ENCODE measurements at regions not wholly inside any gene's neighbourhood (a gene's known extent, or its start where the extent isn't known, plus 50 kb on each side); places are given as distances from the start of the nearest gene placed in this dataset.

DNA sequence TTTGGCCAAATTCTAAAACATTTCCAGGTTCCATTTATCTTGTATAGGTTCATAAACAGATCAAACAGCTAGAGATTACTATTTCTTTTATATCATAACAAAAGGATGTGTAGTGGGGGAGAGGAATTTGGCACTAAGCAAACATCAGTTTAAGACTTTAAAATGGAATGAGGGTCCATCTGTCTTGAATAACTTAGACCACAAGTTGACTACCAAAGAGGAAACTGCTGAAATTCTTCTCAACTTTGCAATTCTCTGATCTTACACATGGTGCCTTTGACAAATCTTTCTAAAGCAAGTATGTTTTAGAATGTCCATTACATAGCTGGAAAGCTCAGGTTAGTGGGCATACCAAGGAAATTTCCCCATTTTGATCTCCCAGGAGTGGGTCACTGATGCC lies 140.5 kb upstream of the ADAMTS9 start:
- no peak for DNase-seq

DNA sequence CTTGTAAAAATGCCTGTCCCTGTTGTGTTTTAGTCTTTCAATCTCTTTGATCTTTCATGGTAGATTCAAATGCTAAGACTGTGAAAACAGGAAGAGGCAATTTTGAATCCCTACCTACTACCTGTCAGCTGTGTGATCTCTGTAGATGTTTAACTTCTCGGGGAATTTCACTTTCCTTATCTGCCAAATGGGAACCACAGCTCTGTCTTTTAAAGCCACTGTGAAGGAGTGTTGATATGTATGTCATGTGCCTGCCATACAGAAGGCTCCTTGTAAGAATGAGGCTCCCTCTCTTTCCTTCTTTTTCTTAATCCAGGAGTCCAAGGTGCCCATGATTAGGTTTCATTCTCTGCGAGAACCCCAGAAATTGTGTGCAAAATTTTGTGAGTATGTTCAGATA lies 139.6 kb upstream of the ADAMTS9 start:
- no peak for DNase-seq

DNA sequence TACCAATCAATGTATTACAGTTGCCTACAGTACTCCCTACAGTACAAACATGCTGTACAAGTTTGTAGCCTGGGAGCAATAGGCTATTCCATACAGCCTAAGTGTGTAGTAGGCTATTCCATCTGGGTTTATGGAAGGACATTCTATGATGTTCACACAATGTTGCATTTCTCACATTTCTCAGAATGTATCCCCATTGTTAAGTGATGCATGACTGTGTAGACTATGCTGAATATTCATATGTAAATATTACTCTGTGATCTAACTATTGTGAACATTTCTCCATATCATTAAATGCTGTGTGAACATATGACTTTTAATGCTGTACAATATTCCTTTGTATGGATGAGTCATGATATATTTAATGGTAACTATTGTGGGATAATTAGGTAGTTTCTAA lies 139.2 kb upstream of the ADAMTS9 start:
- no peak for DNase-seq

DNA sequence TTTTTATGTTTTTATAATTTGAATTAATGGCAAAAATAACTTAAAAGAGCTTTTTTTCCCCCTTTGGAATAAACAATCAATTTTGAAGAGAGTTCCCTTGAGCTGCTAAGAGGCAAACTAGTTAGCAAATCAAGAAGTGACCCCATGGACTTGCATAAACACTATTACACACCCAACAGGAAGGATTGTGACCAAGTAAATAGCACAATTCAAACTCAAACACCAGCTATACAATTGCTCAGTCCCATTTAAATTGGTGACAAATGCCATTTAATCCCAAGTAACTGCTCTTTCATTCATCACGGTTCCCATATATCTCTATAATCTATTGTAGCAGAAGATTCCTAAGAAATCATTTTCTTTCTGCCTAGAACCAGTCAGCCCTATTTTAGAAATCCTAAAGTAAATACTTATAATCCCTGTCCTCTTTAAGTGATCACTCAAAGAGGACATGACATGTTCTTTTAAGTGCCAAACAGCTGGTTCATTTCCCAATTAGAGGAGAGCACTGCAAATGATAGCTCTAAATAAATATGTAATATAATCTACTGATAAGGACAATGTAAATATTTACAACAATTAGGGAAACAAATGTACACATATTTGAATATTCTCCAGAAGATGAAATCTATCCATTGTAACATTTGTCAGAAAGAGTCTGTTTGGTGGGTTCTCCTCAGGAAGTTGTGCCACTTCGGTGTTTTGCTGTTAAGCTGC lies 137.8 kb upstream of the ADAMTS9 start:
- DNase-seq: peak; percentile 78

DNA sequence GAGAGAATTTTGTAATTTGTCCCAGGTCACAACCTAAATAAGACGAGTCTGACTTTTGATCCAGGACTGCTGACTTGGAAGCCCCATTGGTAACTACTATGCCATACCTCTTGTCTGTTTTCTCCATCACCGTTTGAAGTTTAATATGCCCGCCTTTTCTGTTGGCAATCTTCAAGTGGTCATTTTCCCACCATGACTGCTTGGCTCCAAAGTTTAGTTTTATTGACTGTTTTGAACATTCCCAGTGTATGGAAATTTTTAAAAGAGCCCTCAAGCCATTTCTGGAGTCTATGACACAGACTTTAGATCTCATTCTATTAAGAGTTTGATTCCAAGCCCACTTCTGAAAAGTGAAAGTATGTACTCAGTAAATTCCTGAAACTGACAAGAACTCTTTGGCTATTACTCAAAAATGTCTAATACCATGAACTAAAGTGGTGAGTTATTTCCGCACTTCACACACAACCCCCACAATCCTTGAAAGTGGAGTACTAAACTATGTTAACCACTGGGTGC lies 136.7 kb upstream of the ADAMTS9 start:
- no peak for DNase-seq

DNA sequence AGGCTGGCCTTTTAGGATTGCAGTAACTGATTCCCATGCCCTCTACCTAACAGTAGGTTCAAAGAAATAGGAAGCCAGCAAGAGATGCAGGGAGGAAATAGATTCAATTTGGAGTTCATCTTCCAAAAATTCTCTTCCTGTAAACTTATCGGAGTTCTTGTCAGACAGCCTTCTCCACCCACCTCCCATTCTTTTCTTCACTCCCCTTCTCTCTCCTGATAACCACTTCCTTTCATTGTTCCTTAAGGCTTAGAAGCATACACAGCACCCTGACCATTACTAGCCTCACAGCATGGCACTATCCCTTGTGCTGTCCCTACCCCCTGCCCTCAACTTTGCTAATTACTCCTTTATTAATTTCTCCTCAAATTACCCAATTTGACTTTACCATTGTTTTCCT lies 130.4 kb upstream of the ADAMTS9 start:
- DNase-seq: no peak

DNA sequence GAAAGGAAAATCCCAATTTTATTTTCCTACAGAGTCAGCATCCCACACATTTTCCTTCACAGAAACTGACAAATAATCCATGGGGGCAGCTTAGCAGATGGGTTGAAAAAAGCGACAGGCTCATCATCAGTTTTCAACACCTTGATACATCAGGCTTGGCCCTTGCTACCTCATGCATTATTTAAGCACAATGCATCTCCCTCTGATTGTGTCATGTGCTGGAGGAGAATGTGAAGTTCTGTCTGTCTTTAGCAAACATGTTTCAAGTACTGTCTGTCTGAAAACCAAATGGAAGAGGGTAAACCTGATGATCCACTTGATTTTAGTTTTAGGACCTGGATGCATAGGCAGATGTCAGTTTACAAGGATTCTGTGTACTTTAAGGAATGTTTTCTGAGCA lies 128.6 kb upstream of the ADAMTS9 start:
- no peak for DNase-seq

DNA sequence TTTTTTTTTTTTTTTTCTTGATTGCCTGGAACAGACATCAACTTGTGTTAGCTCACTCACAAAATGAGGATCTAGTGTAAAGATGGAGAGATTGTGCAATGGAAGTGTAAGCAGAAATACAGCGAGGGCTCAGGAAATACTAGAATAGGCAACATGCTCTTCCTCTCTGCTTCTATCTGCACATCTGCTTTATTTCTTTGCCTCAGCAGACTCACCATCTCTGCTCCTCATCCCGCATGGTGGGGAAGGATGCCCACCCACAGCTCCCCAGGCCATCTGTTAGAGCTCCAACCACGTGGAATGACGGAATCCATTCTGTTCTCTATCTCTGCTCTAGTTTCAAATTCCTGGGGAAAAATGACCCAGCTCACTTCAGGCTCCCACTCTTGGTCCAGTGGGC lies 128.0 kb upstream of the ADAMTS9 start:
- DNase-seq: no peak

DNA sequence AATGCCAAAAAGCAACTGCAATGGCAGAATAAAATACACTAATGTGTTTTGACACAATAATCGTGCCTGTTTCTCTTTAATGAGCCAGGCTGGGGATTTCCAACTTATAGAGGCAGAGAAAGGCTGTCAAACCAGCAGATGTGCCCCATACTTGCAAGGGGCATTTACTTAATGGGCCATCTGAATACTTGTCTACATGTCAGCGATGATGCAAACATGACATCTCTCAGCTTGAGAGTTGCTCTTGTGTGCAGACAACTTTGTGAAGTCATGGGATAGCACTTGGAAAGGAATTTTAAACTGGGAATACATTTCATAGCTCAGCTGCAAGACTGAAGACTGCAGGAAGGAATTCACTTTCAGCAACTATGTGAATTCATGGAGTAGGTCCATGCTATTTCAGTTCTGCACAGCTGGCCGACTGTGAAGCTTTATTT lies 127.4 kb upstream of the ADAMTS9 start:
- DNase-seq: no peak

DNA sequence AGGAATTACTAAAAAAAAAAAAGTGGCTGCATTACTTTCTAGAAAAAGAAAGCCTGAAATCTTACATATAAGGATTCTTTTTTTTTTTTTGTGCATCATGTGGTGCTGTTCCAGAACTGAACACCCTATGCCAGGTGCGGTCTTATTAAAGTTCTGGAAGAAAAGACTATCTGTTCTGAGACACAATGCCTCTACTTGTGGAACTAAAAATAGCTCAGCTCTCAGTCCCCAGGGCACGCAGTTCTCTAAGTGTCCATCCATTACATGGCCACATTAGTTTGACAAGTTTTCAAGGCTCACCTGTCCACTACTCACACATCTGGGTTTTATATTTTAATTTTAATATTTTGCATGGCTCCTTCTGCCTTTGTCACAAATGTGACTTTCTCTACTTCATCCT lies 126.6 kb upstream of the ADAMTS9 start:
- DNase-seq: no peak

DNA sequence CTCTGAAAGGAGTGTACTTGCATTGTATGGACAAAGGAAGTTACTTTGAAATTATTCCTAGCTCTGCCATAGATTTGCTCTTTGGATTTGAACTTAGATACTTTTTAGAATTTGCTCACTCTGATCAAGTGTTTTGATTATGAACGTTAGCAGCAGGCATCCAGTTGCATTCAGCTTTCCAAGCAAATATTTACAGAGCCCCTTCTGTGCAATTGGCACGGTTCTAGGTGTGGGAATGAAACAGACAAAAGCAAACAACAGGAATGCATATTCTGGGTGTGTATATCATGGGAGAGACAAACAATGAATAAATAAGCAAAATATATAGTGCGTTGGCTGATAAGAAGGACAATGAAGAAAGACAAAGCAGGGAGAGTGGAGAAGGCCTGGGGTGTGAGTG lies 125.5 kb upstream of the ADAMTS9 start:
- DNase-seq: no peak

DNA sequence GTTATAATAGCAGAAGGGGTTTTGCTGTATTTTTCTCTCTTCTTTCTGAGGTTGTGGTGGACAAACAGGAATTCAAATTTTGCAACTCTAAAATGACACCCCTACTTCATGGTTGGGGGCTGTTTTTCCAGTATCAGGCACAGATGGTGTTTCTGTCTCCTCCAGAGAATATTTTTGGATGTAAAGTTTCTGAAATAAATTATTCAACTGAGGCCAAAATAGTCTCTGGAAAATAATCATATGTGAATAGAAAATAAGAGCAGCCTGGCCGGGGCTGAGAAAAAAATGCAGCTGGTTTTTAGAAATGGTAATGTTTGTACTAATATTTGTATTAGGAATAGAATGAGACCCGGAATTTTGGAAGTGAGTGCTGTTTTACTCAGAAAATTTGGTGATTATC lies 121.3 kb upstream of the ADAMTS9 start:
- no peak for DNase-seq

DNA sequence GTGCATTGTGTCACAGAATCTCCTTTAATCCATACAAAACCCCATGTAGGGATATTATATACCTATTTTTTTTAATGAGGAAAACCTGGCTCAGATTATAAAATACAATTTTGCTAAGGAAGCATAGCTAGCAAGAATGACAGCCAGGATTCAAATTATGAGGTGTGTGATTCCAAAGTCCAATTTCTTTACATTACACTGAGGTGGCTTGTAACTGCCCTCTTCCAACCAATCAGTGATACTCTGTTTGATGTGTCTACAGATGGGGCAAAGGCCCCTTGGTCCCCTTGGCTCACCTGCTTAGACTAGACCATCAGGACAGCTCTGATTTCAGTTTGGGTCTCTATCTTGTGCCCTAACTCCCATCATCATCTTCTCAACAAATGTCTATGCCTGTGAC lies 120.3 kb upstream of the ADAMTS9 start:
- DNase-seq: no peak

DNA sequence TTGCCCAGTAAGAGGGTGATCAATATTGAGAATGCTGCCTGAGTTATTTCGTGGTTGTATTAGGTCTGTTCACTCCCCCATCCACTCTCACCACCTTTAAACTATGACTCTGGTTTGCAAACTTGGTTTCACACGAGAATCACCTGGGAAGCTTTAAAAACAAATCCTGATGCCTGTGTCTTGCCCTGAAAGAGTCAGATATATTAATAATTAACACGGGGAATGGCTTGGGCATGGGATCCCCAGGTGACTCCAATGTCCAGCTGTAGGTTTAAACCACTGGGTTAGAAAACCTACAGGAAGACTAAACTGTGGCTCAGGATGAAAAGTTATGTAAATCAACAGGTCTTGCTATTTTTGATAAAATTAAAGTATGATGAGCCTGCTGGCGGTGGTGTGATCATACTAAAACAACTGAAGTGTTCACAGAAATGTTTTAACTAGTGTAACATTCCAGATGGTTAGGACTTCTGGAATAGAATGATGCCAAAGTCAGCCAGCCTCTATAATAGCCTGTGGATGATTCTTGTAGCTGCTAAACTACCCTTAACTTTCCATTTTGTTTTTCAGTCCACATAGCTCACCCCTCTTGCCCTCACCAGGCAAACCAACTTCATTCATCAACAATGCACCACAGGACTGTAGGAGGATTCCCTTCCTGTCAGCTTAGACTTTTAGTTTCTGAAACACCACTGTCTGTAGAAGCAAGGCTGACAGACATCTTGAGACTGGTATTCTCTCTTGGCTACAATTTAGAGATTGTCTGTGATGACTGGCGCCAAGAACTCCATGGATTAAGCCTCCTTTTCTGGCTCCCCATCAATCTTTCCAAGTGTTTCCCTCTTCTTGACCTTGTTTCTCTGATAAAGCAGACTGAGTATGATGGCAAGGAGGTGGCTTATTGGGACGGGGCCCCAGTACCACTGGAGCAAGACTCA lies 119.1 kb upstream of the ADAMTS9 start:
- no peak for DNase-seq

DNA sequence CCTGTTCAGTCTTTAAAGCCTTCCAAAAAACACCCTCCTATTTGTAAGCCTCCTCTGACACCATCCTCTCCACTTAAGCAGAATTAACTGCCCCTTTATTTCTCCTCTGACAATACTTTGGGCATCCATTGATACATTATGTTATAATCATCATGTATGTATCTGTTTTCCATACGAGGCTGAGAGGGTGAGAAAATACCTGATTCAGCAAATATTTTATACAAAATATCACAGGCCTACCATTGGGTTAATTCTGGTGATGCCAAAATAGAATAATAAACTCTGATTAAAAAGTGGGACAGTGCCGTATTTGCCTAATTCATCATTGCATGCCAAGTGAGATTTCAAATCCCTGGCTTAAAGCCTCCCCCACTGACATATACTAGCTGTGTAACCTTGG lies 118.2 kb upstream of the ADAMTS9 start:
- DNase-seq: no peak

DNA sequence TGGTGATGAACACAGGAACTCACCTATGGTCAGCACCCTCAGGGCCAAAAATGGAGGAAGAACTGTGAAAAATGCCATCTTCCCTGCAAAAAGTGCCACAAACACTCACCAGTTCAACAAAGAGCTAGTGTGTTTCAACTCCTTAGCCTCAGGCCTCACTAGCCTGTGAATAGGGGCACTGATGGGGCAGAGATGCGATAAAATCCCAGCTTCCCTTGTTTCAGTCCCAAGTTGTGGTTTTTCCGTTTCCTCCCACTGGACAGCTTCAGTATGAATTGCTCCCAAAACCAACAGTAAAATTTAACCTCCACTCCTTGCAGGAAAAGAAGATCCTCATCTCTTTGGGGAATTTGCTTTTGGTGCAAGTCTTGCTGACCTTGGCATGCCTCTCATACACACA lies 117.4 kb upstream of the ADAMTS9 start:
- DNase-seq: no peak

DNA sequence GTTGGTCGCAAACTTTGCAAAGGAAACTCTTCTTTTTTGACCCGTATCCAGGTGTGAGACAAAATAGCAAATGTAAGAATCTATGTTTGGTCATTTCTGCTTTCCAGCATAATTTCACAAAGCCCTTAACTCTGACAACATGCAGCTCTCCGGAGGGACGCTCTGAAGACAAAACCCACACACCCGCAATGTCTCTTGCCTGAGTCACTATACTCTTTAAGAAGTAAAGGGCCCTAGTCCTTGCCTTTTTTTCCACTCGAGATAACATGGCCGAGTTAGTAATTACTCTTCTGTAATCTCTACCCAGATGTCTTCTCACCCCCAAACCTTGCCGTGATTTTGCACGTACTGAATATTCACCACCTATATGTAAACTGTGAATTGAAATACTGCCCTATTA lies 115.7 kb upstream of the ADAMTS9 start:
- DNase-seq: no peak

DNA sequence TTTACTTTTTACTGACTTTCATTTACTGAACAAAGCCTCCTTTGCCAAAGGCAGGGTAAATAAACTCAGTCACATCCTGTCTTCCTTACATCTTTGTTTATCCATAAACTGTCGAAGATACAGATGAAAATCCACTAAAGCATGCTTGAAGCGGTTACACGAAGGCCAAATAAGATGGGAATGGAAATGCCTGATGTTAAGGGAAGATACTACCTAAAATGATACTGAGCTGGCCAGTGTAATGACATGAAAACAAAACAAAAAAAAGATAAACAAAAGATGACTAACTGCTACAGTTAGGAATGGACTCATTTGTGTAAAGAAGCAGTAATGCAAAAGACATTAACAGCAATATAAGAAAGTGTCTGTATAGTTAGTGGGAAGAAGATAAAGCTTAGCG lies 114.7 kb upstream of the ADAMTS9 start:
- DNase-seq: no peak

DNA sequence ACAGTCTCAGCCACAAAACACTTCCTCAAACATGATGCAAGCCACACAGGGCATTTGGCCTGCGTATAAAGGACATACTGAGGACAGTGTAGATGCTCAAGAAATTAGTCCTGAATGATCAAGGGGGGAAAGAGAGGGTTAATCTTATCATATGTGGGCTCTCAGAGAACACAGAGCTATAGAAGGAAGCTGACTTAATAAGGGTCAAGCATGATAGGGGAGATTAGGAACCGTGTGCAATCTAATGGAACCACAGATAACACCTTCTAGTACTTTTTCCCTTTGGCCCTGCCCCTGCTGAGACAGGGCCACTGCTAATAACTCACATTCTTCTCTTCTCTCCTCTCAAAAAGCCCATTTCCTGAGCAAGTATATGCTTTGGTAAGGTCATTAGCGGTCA lies 114.1 kb upstream of the ADAMTS9 start:
- DNase-seq: no peak

DNA sequence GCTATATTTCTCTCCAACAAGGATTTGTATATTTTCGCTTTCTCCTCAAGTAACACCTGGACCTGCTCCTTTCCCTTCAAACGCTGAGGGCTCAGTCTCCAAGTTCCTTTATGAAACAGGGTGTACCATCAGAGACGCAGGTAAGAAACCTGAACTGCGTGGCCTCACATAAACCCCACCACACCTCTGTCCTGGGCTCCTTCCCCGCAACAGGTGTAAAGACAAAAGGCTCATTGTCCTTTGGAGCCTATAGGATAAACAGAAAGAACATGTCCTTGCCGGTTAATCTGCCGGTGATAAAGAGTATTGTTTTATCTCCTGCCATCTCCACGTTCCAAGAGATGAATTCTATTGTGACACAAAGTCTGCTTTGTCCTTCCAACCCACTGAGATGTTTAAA lies 111.8 kb upstream of the ADAMTS9 start:
- no peak for DNase-seq

DNA sequence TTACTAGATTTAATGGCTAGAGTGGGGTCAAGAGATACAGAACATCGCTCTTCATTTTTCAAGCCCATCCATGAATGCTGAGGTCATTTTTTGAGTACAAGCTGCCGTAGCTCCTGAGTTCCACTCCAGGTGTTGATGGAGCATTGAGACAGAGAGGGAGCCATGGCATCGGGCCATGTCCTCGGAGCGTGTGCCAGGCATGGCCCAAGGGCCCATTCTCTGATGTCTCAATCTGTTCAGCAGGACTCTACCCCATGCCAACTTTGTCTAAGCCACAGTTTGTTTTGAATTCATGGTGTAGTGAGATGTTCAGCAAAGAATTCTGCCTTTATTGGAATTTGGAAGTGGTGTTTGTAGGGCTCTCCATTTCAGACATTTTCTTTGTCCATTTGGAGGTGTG lies 110.5 kb upstream of the ADAMTS9 start:
- DNase-seq: peak; percentile 36

DNA sequence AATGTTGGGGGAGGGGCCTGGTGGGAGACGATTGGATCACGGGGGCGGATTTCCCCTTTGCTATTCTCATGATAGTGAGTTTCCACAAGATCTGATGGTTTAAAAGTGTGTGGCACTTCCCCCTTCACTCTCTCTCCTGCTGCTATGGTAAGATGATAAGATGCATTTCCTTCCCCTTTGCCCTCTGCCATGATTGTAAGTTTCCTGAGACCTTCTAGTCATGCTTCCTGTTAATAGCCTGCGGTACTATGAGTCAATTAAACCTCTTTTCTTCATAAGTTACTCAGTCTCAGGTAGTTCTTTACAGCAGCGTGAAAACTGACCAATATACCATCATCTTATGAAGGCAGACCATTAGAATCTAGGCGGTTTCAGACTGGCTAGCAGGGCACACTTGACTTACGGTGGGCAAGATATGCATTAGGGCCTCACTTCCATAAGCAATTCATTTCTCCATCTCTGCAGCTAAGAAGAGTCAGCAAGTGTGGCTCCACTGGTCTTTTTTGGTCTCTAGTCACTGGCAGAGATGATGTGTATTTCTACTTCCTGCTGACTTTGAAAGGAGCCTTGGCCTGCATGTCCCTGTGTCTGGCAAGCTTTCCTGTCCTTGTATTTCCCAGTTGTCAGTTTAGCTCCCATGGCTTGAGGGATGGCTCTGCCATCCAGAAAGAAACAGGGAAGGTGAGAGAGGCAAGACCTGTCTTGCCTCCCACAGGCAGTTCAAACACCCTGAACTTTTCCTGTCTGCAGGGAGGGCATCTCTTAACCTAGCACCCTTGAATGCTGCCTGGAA lies 109.0 kb upstream of the ADAMTS9 start:
- DNase-seq: no peak

DNA sequence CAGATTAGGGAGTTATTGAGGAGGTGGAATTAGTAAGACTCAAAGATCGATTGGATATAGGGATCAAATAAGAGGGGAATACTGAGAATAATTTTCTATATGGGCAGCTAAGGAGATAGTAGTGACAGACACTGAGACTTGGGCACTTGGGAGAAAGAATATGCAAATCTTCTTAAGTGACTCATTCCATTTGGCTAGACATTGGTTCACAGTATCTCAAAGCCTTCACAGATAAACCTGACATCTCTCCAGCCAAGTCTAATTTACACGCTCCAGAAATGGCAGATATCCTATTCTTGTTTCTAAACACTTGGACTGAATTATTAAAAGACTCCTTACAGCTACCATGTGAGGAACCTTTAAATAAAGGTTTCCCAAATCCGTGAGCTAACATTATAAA lies 104.6 kb upstream of the ADAMTS9 start:
- DNase-seq: no peak
